ENCODE measurements at regions not wholly inside any gene's neighbourhood (a gene's known extent, or its start where the extent isn't known, plus 50 kb on each side); places are given as distances from the start of the nearest gene placed in this dataset.
"Not testable (repeated sequence)": the region's sequence is repeated elsewhere in the genome, so short reads cannot be mapped to it uniquely, and the experiment has no call there.

DNA sequence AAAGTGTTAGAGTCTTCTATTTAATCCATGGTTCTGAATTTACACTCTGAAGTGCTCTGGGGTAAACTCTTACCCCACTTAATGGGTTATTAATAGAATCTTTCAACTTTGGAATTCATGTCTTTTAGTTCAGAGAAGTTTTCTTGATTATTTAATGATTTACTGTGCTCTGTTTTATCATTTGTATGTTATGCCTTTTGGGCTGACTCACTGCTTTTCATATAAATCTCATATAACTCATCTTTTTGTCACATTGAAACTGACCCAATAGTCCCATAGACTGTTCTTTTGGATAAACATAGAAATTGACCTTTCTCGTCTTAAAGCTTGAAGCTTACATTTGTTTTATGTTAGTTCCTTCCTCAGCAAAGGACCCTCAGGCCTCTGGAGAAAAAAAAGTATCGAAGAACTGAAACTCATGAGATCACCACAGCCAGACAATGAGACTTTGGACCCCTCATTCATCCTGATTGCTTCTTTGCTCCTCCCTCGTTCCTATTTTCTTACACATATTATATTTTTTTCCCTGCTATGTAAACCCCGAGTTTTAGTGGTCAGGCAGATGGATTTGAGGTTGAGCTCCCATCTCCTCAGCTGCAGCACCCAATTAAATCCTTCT lies 229.1 kb upstream of the CBLB start:
- no peak overlapping the region for H3K4me3 ChIP-seq (ENCODE audit: low read length)
- DNase-seq (ENCODE audit: low read depth, low spot score), result no peak

DNA sequence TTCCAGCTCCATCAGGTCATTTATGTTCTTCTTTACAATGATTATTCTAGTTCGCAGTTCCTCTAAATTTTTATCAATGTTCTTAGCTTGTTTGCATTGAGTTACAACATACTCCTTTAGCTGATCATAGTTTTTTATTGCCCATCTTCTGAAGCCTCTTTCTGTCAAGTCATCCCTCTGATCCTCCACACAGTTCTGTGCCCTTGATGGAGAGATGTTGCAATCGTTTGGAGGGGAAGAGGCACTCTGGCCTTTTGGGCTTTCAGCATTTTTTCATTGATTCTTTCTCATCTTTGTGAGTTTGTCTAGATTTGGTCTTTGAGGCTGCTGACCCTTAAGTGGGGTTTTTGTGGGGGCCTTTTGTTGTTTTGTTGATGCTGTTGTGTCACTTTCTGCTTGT lies 234.6 kb upstream of the CBLB start:
- DNase-seq (ENCODE audit: low read depth, low spot score), result no peak
- H3K4me3 ChIP-seq (ENCODE audit: low read length), result no peak overlapping the region

DNA sequence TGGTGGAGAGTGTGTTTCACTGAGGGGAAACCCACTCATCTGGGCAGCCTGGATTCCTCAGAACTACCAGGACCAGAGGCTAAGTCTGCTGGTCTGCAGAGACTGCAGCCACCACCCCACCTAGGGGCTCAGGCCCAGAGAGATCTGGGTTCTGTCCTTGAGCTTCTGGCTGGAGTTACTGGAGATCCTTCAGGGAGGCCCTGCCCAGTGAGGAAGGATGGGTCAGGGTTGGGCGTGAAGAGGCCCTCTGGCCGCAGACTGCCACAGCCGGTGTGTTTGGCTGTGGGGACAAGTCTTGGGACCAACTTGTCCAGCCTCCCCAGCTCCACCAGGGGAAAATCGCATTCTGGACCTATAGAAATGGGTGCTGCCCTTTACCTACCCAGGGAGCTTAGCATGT lies 235.3 kb upstream of the CBLB start:
- H3K4me3 ChIP-seq (ENCODE audit: low read length), result no peak overlapping the region
- no peak for DNase-seq (ENCODE audit: low read depth, low spot score)

DNA sequence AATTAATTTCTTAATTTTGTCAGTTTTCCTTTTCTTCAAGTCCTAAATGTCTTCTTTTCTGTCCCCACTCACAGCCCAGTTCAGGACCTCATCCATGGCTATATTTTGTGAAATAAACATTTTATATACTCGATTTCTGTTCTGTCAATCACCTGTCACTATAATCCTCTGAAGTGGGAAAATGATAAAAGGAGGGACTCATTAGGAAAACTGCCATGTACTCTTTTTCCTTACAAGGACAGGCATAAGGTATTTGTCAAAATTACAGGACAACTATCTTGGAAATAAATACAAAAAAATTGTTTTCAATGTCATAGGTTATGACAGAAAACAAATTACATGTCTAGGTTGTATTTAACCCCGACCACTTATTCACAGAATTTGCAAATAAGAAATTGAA lies 240.1 kb upstream of the CBLB start:
- no peak overlapping the region for H3K4me3 ChIP-seq (ENCODE audit: low read length)

DNA sequence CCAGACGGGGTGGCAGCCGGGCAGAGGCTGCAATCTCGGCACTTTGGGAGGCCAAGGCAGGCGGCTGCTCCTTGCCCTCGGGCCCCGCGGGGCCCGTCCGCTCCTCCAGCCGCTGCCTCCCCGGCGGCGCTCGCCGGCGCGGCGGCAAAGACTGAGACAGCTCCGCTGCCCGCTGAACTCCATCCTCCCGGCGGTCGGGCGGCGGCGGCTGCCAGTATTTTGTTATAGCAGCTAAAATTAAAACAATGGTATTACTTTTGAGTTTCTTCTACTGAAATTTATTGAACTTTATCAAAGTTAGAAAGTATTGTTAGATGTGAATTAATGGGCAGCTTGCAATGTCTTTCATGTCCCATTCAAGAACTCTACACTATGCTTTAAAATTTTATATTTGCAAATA lies 243.7 kb upstream of the CBLB start:
- DNase-seq (ENCODE audit: low read depth, low spot score); H3K4me3 ChIP-seq (ENCODE audit: low read length): not testable (repeated sequence)

More for the DNA sequence above, 240.1 kb upstream of the CBLB start:
- no peak for DNase-seq (ENCODE audit: low read depth, low spot score)

DNA sequence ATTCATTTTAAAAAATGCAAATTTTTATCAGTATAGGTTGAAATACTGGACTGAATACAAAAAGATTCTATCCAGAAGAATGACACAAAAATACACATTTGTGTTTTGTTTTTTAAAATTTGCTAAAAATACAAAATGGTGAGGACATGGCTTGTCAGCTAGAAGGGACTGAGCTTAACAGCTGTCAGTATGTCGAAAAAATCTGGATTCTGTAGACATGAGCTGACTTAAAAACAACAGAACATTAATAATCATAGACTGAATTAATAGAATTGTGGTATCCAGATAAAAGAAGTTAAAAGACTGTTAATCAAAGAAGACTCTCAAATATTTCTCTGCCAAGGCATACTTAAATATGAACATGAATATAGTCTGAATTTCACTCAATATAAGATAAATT lies 244.9 kb upstream of the CBLB start:
- no peak overlapping the region for H3K4me3 ChIP-seq (ENCODE audit: low read length)
- no peak for DNase-seq (ENCODE audit: low read depth, low spot score)

DNA sequence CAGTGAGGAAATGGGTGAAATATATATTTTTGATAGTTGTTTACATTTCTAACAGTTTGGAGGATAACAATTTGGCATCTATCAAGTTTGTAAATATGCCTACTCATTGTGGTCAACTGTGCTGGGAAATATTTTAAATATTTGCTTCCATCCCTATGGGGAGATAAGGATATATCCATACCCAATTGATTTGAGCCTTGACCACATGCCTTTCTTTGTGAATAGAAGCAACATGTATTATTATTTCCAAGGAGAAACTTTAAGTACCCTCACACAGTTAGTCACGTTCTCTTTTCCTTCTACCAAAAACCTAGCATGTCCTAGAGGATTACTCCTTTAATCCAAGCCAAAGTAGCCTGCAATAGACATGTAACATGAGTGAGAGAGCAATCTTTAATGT lies 245.4 kb upstream of the CBLB start:
- no peak overlapping the region for H3K4me3 ChIP-seq (ENCODE audit: low read length)
- no peak for DNase-seq (ENCODE audit: low read depth, low spot score)

DNA sequence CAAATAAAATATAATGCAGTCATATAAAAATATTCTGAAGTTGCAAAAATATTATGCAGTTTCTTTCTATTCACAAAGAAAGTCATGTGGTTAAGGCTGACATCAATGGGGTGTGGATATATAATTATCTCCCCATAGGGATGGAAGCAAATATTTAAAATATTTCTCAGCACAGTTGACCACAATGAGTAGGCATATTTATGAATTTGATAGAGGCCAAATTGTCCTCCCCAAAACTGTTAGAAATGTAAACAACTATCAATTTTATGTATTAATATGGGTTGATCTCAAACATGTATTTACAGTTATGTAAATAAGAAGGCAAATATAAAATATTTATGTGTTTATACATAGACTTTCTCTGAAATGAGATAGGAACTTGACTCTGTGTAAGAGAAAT lies 246.0 kb upstream of the CBLB start:
- no peak overlapping the region for H3K4me3 ChIP-seq (ENCODE audit: low read length)
- no peak for DNase-seq (ENCODE audit: low read depth, low spot score)

DNA sequence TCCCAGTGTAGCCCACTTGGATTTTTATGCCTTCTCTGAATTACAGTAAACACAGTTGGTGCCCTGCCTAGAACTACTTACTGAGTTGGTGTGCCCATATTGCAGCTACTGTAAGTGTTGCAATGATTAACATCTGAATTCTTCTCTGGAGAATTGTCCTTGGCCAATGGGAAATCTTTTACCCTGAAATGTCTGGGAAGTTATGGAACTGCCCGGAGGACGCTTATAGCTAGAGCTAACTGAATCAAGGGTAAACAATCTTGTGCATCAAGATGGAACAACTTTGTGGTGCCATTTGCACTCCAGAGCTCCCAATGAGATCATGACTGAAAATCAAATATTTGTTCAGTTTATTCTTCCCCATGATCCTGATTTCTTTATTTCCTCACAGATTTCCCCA lies 246.7 kb upstream of the CBLB start:
- H3K4me3 ChIP-seq (ENCODE audit: low read length), result no peak overlapping the region
- DNase-seq (ENCODE audit: low read depth, low spot score), result no peak

DNA sequence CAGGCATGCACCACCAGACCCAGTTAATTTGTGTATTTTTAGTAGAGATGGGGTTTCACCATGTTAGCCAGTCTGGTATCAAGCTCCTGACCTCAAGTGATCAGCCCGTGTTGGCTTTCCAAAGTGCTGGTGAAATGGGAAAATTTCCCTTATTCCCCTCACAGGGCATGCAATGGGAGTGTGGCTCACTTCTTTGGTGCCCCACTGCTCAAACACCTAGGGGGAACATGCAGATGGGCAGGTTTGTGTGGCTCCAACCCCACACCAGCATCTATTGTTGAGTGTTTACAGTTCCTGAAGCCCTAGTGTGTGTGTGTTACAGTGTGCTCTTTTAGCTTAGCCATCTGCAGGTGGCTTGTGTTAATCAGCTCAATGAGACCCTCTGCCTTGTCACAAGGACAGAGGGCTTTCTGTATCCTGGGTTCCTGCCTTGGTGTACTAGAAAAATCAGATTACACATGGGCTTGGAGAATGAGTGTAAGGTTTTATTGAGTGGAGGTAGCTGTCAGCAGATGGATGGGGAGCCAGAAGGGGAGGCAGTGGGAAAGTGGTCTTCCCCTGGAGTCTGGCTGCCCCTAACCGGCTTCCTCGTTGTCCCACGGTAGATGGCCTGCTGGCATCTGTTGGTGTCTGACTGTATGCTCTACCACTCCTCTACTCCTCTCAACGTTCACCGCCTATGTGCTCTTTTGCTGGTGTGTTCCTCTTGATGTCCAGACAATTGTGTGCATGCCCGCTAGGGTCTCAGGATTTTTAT lies 248.1 kb upstream of the CBLB start:
- no peak overlapping the region for H3K4me3 ChIP-seq (ENCODE audit: low read length)
- DNase-seq (ENCODE audit: low read depth, low spot score), result no peak

DNA sequence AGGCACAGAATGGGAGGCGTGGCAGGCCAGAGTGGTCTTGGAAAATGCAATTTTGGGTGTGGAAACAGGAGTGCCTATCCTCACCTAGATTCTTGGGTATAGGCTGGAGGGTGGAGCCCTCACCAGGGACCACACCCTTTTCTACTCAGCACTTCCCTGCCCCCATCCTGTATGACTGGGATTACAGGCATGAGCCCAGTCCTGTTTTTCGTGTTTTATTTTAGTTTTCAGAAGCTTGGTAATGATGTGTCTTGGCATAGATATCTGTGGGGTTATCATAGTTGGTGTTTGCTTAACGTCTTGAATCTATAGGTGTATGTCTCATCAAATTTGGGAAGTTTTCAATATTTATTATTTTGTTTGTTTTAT lies 248.7 kb upstream of the CBLB start:
- H3K4me3 ChIP-seq (ENCODE audit: low read length), result no peak overlapping the region
- no peak for DNase-seq (ENCODE audit: low read depth, low spot score)

DNA sequence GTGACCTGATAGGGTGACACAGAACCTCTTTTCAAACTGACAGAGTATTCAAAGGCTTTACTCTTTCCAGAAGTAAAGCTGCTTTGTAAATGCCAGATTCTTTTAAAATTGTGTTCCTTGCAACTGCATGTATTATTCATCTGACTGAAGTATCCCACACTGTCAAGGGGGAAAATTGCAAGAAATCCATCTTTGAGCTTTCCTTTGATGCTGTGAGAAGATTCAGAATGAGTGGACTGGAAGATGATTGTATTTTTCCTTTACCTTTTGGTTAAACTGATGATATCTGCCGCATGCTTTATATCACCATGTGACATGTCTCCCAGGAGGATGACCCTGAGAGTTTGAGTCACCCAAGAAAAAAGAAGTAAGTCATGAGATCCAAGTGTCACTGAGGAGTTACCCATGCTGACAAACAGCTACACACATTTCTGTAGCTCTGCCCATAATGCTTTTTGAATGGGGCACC lies 250.8 kb upstream of the CBLB start:
- no peak overlapping the region for H3K4me3 ChIP-seq (ENCODE audit: low read length)
- no peak for DNase-seq (ENCODE audit: low read depth, low spot score)

DNA sequence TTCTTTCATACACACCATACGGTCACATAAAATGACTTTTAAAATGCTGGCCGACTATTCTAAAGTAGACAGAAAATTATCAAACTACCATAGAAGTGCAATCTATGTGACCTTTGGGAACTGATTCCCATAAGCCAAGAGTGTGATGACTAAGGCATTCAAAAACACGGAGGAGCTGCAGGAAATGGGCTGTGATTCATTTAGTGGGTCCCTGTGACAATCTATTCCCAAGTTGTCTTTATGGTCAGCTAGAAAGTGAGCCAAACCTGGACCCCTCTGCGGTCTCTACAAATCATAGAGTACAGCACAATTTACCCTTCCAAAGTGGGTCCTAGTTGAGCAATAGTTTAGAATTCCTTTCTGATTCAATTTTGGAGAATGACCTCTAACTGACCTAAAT lies 251.5 kb upstream of the CBLB start:
- DNase-seq (ENCODE audit: low read depth, low spot score), result no peak

DNA sequence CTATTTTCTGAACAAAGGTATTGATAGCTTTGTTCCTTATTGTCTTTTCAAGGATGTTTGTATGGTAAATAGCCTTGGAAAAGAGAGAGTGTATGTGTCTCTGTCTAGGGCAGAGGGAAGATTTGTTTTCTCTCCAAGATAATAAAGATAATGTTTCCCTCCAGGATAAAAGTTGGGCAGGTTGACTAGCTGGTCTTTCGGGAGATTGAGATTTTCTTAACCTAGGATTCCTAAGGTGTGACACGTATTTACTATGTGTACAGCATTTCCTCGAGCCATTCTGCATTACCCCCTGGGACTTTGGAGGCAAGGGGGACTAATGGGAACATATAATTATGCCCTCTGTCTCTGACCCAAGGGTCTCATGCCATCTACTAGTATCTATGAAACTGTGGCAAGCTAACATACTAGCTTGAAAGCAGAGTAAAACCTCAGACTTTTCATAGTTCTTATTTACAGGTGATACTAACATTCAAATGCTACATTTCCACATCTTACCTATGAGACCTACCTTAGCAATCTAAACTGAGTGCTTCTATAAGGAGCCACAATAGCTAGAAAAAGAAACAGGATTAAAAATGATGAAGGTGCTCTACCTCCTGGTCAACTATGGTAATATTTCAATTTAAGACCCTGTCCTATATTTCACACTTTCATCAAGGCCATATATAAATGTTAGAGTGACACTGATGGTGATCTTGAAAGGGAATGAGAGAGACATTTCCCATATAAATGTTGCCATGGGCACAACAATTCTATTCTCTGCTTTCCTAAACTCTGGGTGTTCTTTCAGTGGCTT lies 252.9 kb upstream of the CBLB start:
- DNase-seq (ENCODE audit: low read depth, low spot score), result no peak
- H3K4me3 ChIP-seq (ENCODE audit: low read length), result no peak overlapping the region

More for the DNA sequence above, 251.5 kb upstream of the CBLB start:
- no peak overlapping the region for H3K4me3 ChIP-seq (ENCODE audit: low read length)

DNA sequence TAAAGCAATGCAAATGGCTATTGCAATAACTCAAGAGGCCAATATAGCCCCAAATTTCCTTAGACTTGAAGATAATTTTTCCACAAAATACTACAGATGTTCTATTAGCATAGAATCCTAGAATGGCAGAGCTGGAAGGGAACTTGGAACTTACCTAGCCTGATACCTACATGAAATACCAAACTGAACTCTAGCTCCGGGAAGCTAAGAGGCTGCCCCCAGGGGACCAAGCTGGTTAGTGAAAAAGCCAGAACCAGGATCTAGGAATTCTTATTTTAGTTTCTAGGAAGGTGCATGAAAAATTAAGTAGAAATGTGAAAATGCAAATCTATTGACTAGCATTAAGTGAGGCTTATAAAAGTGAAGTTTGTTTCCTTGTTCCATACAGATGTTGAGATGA lies 256.0 kb upstream of the CBLB start:
- no peak for DNase-seq (ENCODE audit: low read depth, low spot score)
- no peak overlapping the region for H3K4me3 ChIP-seq (ENCODE audit: low read length)

DNA sequence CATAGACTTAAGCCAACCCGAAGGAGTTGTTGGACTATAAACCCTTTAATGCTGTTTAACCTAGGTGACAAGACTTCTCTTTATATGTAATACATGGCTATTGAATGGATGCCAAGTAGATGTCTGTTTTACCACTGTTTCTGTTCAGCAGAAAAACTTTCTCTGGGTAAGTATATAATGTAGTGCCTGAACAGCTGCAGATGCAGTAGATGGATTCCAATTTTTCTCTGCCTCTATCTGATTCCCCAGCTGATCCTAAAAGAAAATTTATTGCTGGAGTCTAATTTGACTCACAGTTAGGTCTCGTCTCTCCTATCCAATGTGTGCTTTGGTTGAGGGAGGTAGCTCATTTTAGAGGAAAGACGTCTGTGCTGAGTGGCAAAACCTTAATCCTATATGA lies 256.5 kb upstream of the CBLB start:
- no peak overlapping the region for H3K4me3 ChIP-seq (ENCODE audit: low read length)
- DNase-seq (ENCODE audit: low read depth, low spot score), result no peak

DNA sequence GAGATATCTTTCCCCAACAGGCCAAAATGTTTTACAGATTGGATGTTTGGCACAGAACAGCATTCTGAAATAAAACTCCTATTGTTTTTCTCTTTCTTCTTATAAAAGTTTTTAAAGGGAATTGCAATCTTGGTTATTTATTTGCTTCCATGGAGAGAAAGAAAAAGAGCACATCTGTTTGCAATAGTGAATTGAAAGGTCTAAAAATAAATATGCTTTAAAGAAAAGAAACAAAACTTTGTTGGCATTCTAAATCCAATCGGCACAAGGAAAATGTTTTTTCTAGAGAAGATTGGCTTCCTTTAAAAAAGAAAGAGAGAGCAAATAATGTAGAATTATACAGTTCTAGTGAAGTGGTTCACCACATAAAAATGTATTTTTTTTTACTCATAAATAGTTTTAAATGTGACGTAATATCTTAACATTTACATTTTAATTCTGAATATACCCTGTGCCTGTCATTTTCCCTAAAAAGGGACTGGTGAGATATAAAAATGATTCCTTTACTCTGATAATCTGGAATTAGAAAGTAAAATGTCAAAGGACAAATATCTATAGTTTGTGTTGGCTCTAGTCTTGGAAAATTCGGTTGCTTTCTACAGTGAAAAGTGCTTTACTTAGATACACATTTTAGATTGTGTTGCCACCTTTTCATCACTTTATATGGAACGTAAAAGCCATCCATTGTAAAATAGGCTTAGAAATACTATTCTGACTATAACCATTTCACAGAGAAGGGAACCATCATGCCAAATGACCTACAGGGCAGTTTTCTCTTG lies 257.4 kb upstream of the CBLB start:
- no peak overlapping the region for H3K4me3 ChIP-seq (ENCODE audit: low read length)
- DNase-seq (ENCODE audit: low read depth, low spot score), result no peak

DNA sequence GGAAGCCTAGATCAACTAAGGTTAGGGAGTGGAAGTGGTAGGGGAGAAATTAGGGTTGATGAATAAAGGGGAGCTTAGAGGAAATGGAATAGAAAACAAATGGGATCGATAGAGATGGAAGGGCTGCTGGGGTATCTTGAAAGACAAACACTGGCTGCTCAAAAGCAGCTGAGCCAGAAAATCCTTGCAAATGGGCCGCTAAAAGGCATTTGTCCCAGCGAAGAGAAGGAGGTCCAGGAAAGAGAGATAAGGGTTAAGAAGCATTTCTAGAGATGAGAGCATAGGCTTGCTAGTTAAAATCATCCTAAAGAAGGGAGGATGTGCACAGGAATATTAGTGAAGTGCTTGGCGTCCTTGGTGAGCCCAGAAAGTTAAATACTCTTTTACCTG lies 258.0 kb upstream of the CBLB start:
- H3K4me3 ChIP-seq (ENCODE audit: low read length), result no peak overlapping the region
- DNase-seq (ENCODE audit: low read depth, low spot score), result no peak

DNA sequence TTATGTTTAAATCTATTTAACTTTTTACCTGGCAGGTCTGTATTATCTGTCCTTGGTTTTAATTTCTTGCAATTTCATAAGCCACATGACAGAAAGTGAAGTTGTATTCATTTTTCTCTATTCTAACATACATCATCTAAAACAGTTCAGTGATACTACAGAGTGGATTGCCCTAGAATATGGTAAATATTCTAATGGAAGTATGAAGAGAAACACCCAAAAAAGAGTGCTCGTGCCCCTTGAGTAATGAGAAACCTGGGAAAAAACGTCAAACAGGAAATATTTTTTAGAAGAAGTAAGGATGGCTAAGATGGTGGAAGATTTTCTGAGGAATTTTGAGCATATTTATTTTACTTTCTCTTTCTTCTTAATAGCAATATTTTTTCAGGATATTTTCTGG lies 261.1 kb upstream of the CBLB start:
- DNase-seq (ENCODE audit: low read depth, low spot score), result no peak
- no peak overlapping the region for H3K4me3 ChIP-seq (ENCODE audit: low read length)
